ENCODE measurements at regions not wholly inside any gene's neighbourhood (a gene's known extent, or its start where the extent isn't known, plus 50 kb on each side); places are given as distances from the start of the nearest gene placed in this dataset.

DNA sequence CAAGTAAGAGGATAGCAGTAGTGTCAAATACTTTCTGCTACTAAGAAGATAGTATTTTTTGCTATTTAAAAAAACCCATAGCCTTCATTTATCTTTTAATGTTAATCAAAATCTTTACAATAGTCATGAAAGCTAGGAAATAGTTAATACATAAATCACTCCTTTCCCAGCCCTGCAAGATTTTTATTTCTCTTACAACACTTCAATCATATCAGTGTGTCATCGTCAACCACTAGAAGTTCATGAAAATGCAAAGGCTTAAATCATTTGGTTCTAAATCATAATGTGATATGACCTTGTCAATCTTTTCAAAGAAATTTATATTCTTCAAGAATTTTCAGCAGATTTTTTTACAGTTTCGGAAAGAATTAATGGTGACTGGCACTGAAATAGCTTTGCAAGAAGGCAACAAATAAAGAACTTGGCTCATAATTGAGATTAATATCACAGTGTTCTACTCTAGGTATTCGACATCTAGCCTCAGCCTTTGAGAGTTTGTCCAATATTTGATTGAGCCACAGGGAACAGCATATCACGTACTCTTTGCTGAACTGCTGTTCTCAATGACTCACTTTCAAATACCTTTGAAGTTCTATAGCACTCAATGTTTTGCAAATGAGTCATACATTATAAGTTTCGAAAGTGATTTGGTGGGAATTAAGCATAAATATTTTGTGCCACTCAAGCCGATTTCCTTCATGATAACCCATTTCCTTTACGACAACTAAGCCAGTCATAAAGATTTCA lies 384.0 kb upstream of the FOXG1 start:
- TF ChIP-seq, protein P1, sequence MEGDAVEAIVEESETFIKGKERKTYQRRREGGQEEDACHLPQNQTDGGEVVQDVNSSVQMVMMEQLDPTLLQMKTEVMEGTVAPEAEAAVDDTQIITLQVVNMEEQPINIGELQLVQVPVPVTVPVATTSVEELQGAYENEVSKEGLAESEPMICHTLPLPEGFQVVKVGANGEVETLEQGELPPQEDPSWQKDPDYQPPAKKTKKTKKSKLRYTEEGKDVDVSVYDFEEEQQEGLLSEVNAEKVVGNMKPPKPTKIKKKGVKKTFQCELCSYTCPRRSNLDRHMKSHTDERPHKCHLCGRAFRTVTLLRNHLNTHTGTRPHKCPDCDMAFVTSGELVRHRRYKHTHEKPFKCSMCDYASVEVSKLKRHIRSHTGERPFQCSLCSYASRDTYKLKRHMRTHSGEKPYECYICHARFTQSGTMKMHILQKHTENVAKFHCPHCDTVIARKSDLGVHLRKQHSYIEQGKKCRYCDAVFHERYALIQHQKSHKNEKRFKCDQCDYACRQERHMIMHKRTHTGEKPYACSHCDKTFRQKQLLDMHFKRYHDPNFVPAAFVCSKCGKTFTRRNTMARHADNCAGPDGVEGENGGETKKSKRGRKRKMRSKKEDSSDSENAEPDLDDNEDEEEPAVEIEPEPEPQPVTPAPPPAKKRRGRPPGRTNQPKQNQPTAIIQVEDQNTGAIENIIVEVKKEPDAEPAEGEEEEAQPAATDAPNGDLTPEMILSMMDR (IDR thresholded peaks at IDR 0.05; ENCODE audit: low read depth, low read length, poor library complexity, severe bottlenecking) = no peak
- TF ChIP-seq EZH2phosphoT487 (IDR thresholded peaks at IDR 0.05; ENCODE audit: borderline replicate concordance, low read length) = no peak

All from DOHH2 (cell line).